Muscle layer of colon (tissue), 2 donors: ENCODE measurements at regions not wholly inside any gene's neighbourhood (a gene's known extent, or its start where the extent isn't known, plus 50 kb on each side); places are given as distances from the start of the nearest gene placed in this dataset.
"Not testable (repeated sequence)": the region's sequence is repeated elsewhere in the genome, so short reads cannot be mapped to it uniquely, and the experiment has no call there.

Source experiments
- H3K27ac ChIP-seq: one replicate; pipeline ENCODE4 v1.7.0; 2013; ENCODE audit warnings: low read depth, mild to moderate bottlenecking, low read length, moderate library complexity
- H3K27me3 ChIP-seq, 2 donors: one replicate each; pipeline ENCODE4 v1.7.0; 2013; ENCODE audit warnings: low read length in 2 of 2, mild to moderate bottlenecking in 2 of 2; ENCODE audit not compliant: insufficient read depth in 2 of 2, control insufficient read depth in 1 of 2
- H3K36me3 ChIP-seq: one replicate; pipeline ENCODE4 v1.7.0; 2013; ENCODE audit warnings: mild to moderate bottlenecking, low read length; ENCODE audit not compliant: insufficient read depth
- H3K4me1 ChIP-seq: one replicate; pipeline ENCODE4 v1.7.0; 2013; ENCODE audit warnings: mild to moderate bottlenecking, low read length; ENCODE audit not compliant: insufficient read depth
- H3K4me3 ChIP-seq, 2 donors: one replicate each; pipeline ENCODE4 v1.7.0; 2013; ENCODE audit warnings: low read length in 2 of 2, low read depth in 1 of 2, mild to moderate bottlenecking in 1 of 2, moderate library complexity in 1 of 2
- H3K9ac ChIP-seq: one replicate; pipeline ENCODE4 v1.7.0; 2013; ENCODE audit warnings: low read length
- H3K9me3 ChIP-seq: one replicate; pipeline ENCODE4 v1.7.0; 2013; ENCODE audit warnings: mild to moderate bottlenecking, low read length
- donor health status: abdominal sarcoma.
- donor health status: Adenocarcinoma of cecum.

DNA sequence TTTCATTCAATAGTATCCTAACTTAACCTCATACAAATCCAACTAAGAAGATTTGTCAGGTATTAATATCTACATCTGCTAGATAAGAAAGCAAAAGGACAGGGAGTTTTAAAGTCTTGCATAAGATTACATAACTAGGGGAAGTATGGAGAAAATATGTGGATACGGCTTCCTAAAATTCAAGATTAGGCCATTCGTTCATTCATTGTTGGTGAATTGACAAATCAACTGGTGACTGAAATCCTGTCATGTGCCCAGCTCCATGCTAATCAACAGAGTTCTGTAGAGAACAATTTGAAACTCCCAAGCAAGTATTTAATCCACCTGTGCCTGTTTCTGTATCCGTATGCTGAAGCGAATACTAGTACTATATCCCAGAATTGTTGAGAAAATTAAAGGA, 260.9 kb upstream of the USP15 start:
- Histone ChIP-seq H3K4me3 (no peak overlapping the region), H3K27me3 (no peaks in the 10 kb centered on the region), H3K27ac (no peak overlapping the region), H3K9me3 (no peaks in the 10 kb centered on the region), H3K9ac (no peak overlapping the region), H3K4me1 (no peaks in the 10 kb centered on the region), H3K36me3 (no peaks in the 10 kb centered on the region)

DNA sequence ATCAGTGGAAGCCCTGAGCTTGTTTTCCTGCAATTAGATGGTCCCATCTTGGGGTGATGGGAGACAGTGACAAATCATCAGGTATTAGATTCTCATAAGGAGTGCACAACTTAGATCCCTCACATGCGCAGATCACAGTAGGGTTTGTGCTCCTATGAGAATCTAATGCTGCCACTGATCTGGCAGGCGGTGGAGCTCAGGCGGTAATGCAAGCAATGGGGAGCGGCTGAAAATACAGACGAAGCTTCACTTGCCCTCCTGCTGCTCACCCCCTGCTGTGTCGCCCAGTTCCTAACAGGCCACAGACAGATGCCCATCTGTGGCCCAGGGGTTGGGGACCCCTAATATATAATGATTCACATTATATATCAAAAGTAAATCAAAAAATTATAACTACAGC, 258.8 kb upstream of the USP15 start:
- no peak overlapping the region for H3K9ac ChIP-seq
- no peaks in the 10 kb centered on the region for H3K4me1 ChIP-seq
- H3K4me3 ChIP-seq = no peak overlapping the region
- H3K27ac ChIP-seq = no peak overlapping the region
- H3K27me3 ChIP-seq = no peaks in the 10 kb centered on the region
- H3K9me3 ChIP-seq = no peaks in the 10 kb centered on the region
- H3K36me3 ChIP-seq = no peaks in the 10 kb centered on the region

DNA sequence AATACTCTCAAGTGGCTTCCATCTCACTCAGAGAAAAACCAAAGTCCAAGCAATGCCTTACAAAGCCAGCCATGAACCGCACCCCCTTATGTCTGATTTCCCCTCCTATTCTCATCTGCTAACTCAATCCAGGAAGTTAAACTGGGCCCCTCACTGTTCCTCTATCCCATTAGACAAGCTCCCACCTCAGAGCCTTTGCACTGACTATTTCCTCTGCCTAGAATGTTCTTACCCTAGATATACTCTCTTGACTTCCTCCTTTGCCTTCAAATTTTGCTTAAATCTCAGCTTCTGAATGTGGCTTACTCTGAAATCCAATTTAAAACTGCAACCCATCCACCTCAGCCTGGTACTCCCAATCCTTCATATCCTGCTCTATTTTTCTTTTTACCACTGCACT, 257.0 kb upstream of the USP15 start:
- Histone ChIP-seq H3K9me3 (no peaks in the 10 kb centered on the region), H3K4me1 (no peaks in the 10 kb centered on the region), H3K27ac (no peak overlapping the region), H3K36me3 (no peaks in the 10 kb centered on the region), H3K9ac (no peak overlapping the region), H3K4me3 (no peak overlapping the region), H3K27me3 (no peaks in the 10 kb centered on the region)

DNA sequence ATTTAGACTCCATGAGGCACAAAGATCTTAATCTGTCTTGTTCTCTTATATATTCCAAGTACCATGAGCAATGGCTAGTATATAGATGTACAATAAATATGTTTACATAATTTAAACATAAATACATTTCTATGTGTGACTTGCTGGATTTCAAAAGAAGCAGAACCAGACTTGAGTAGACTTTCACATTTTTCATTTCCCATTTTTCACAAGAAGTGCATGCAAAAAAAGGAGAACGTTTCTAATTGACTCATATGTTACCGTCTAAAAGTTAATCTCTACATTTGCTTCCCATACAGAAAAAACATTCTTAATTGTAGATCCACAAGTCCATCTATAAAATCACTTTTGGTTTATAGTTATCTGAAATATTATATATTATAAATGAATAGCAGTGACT, 256.5 kb upstream of the USP15 start:
- Histone ChIP-seq H3K9ac (no peak overlapping the region), H3K4me1 (no peaks in the 10 kb centered on the region), H3K27ac (no peak overlapping the region), H3K4me3 (no peak overlapping the region), H3K36me3 (no peaks in the 10 kb centered on the region), H3K27me3 (no peaks in the 10 kb centered on the region), H3K9me3 (no peaks in the 10 kb centered on the region)

DNA sequence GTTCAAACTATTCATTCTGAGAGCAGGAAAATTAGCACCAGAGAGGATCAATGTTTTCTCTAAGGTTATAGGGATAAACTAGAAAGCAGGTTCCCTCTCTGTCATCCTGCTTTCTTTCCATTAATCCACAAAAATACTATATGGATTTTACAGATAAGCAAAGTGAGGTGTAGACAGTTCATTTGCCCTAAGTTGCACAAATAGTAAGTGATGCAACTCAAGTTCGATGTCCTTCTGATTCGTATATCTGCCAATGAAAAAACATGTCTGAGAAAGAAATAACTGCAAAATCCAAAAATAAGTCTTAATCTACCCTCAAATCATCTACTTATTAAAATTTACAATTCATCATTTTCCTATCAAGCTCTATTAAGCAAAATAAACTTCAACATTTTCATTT, 254.6 kb upstream of the USP15 start:
- Histone ChIP-seq H3K9me3 (no peaks in the 10 kb centered on the region), H3K27ac (no peak overlapping the region), H3K4me1 (no peaks in the 10 kb centered on the region), H3K9ac (no peak overlapping the region), H3K36me3 (no peaks in the 10 kb centered on the region), H3K27me3 (no peaks in the 10 kb centered on the region), H3K4me3 (no peak overlapping the region)

DNA sequence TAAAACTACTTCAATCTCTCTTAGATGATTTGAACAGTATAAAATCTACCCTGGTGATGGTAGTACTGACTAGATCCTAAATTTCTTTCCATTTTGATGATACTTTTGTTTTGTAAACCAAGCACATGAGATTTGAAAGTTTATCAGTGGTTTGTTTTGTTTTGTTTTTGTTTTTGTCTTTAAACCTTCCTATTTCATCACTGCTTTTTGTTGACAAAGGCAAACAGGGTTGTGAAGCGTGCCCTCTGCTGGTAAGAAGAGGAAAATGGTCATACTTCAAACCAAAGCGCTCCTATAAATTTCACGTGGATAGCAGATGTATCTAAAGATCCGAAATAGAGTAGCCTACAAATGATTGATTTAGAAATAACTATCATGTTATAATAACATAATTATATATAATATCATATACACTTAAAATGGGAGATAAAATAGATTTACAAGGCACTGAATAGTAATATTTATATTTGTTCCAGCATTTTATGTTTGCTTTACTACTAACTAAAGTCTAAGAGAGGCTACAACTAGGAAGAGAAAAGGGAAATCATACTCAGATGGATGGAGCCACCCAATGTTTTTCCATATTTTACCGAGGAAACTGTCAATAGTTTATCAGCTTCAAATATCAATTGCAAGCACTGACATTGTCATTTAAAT, 254.0 kb upstream of the USP15 start:
- H3K9me3 ChIP-seq = no peaks in the 10 kb centered on the region
- no peaks in the 10 kb centered on the region for H3K27me3 ChIP-seq
- no peaks in the 10 kb centered on the region for H3K36me3 ChIP-seq
- no peaks in the 10 kb centered on the region for H3K4me1 ChIP-seq
- H3K4me3 ChIP-seq = no peak overlapping the region
- H3K9ac ChIP-seq = no peak overlapping the region
- H3K27ac ChIP-seq = no peak overlapping the region

DNA sequence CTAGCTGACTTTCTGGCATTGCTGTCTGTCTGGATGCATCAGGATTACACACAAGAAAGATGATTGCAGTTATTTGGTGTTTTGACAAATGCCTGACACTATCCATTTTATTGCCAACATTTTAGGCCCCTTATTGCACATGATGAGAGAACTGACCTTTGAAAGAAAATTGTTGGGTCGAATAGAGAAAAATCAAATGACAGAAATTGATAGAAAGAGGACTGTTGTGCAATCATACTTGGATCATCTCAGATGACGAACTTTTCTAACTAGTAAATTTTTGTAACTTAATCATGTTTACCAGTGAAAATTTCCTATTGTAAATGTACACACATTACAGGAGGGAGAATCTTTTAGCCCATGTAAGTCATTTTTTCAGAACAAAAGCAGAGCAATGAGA, 251.5 kb upstream of the USP15 start:
- H3K27ac ChIP-seq = no peak overlapping the region
- H3K4me1 ChIP-seq = no peaks in the 10 kb centered on the region
- no peaks in the 10 kb centered on the region for H3K36me3 ChIP-seq
- no peaks in the 10 kb centered on the region for H3K27me3 ChIP-seq
- H3K9me3 ChIP-seq = no peaks in the 10 kb centered on the region
- H3K4me3 ChIP-seq = no peak overlapping the region
- no peak overlapping the region for H3K9ac ChIP-seq

DNA sequence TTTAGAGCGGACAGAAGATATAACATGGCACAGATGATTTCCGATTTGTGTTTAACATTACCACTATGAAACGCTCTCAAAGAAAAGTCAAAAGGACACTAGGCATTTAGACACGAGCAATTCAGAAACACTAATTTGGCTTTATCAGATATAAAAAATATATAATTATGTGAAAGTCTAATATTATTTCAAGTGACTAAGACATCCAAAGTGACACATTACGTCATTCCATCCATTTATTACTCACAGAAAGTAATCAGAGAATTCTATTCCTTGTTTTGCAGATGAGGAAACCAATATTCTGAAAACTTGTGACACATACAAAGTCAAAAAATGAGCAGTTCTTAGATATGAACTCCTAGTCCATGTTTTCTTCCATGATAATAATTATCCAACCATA, 250.8 kb upstream of the USP15 start:
- Histone ChIP-seq H3K36me3 (no peaks in the 10 kb centered on the region), H3K27me3 (no peaks in the 10 kb centered on the region), H3K27ac (no peak overlapping the region), H3K9me3 (no peaks in the 10 kb centered on the region), H3K9ac (no peak overlapping the region), H3K4me1 (no peaks in the 10 kb centered on the region), H3K4me3 (no peak overlapping the region)

DNA sequence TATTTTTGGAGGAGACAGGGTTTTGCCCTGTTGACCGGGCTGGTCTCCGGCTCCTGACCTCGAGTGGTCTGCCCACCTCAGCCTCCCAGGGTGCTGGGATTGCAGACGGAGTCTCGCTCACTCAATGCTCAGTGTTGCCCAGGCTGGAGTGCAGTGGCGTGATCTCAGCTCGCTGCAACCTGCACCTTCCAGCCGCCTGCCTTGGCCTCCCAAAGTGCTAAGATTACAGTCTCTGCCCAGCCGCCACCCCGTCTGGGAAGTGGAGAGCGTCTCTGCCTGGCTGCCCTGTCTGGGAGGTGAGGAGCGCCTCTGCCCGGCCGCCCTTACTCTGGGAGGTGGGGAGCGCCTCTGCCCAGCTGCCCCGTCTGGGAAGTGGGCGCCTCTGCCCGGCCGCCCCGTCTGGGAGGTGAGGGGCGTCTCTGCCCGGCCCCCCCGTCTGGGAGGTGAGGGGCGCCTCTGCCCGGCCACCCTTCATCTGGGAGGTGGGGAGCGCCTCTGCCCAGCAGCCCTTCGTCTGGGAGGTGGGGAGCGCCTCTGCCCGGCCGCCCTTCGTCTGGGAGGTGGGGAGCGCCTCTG, 249.8 kb upstream of the USP15 start:
- H3K36me3 ChIP-seq, H3K9me3 ChIP-seq, H3K4me1 ChIP-seq, H3K27ac ChIP-seq, H3K4me3 ChIP-seq, H3K27me3 ChIP-seq, H3K9ac ChIP-seq: not testable (repeated sequence)

DNA sequence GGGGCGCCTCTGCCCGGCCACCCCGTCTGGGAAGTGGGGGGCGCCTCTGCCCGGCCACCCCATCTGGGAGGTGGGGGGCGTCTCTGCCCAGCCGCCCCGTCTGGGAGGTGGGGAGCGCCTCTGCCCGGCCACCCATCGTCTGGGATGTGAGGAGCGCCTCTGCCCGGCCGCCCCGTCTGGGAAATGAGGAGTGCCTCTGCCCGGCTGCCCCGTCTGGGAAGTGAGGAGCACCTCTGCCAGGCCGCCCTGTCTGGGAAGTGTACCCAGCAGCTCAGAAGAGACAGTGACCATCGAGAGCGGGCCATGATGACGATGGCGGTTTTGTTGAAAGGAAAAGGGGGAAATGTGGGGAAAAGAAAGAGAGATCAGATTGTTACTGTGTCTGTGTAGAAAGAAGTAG, 249.2 kb upstream of the USP15 start:
- H3K36me3 ChIP-seq, H3K9me3 ChIP-seq, H3K27me3 ChIP-seq, H3K9ac ChIP-seq, H3K4me3 ChIP-seq, H3K4me1 ChIP-seq, H3K27ac ChIP-seq: not testable (repeated sequence)

DNA sequence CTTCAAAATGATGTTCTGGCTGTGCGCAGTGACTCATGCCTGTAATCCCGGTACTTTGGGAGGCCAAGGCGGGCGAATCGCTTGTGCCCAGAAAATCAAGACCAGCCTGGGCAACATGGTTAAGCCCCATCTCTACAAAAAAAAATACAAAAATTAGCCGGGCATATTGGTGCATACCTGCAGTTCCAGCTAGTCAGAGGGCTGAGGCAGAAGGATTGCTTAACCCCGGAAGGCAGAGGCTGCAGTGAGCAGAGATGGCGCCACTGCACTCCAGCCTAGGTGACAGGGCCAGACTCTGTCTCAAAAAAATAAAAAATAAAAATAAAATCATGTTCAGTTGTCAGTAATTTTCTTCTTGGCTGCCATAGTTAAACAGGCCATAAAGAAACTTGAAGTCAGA, 245.9 kb upstream of the USP15 start:
- no peaks in the 10 kb centered on the region for H3K27me3 ChIP-seq
- H3K9me3 ChIP-seq = no peaks in the 10 kb centered on the region
- no peaks in the 10 kb centered on the region for H3K4me1 ChIP-seq
- H3K36me3 ChIP-seq = no peaks in the 10 kb centered on the region
- no peak overlapping the region for H3K9ac ChIP-seq
- H3K4me3 ChIP-seq = no peak overlapping the region
- H3K27ac ChIP-seq = no peak overlapping the region

DNA sequence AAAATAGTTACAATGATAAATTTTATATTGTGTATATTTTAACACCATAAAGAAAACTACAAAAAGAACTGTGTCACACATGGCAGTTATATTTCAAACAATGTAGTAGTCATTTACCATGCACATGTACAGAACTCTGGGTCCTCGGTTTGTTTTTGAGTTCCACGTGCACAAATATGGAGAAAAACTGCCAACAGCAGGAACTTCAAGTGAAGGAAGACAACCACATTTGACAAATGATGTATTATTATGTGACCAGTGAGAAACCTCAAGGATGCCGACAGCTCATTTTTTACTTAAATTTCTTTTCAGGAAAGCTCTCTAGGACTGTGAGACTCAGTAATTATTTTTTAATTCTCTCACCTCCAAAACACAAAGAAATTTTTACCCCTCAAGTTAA, 244.2 kb upstream of the USP15 start:
- H3K9ac ChIP-seq = no peak overlapping the region
- no peaks in the 10 kb centered on the region for H3K27me3 ChIP-seq
- no peaks in the 10 kb centered on the region for H3K4me1 ChIP-seq
- H3K36me3 ChIP-seq = no peaks in the 10 kb centered on the region
- no peak overlapping the region for H3K4me3 ChIP-seq
- no peaks in the 10 kb centered on the region for H3K9me3 ChIP-seq
- H3K27ac ChIP-seq = no peak overlapping the region
